ENCODE measurements at regions not wholly inside any gene's neighbourhood (a gene's known extent, or its start where the extent isn't known, plus 50 kb on each side); places are given as distances from the start of the nearest gene placed in this dataset.

DNA sequence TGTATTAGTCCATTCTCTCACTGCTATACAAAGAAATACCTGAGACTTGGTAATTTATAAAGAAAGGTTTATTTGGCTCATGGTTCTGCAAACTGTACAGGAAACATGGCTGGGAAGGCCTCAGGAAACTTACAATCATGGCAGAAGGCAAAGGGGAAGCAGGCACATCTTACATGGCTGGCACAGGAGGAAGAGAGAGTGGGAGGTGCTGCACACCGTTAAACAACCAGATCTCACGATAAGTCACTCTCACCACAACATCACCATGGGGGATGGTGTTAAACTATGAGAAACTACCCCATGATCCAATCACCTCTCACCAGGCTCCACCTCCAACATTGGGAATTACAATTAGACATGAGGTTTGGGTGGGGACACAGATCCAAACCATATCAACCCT is 191.8 kb upstream of the PLXNC1 start:
- Histone ChIP-seq H2BK15ac (ENCODE audit: low read depth, low read length) (no peak overlapping the region), H3K18ac (ENCODE audit: insufficient read length, low read depth, low read length) (no peak overlapping the region), H2BK5ac (ENCODE audit: insufficient read length, low read length) (no peak overlapping the region), H3K79me1 (ENCODE audit: insufficient read depth, low read depth, low read length, poor library complexity, severe bottlenecking) (no peaks in the 10 kb centered on the region), H3K14ac (ENCODE audit: insufficient read depth, low read length) (no peak overlapping the region), H2BK120ac (ENCODE audit: low read depth, low read length, poor library complexity, severe bottlenecking) (no peak overlapping the region), H3K27ac (ENCODE audit: insufficient read length, low read depth, low read length) (no peak overlapping the region), H3T11ph (ENCODE audit: low read length) (no peak overlapping the region), H3K9ac (ENCODE audit: extremely low read depth, insufficient read length, low read length) (no peak overlapping the region), H3K27me3 (ENCODE audit: insufficient read depth, low read length) (no peaks in the 10 kb centered on the region), H2BK20ac (ENCODE audit: low read depth, low read length, poor library complexity, severe bottlenecking) (no peak overlapping the region), H4K8ac (replicated peaks; ENCODE audit: insufficient read length, low read depth, low read length) (no peak overlapping the region), H4K91ac (ENCODE audit: insufficient read length, low read depth, low read length) (no peak overlapping the region), H2AK5ac (ENCODE audit: insufficient read length, low read length) (no peak overlapping the region), H2AFZ (ENCODE audit: low read length) (no peak overlapping the region), H3K23ac (ENCODE audit: insufficient read length, low read depth, low read length) (no peak overlapping the region), H2BK12ac (ENCODE audit: insufficient read length, low read depth, low read length) (no peak overlapping the region), H4K5ac (ENCODE audit: insufficient read length, low read depth, low read length) (no peak overlapping the region), H3K4me2 (ENCODE audit: insufficient read depth, insufficient read length, low read length) (no peak overlapping the region), H3K9me3 (ENCODE audit: control insufficient read depth, low read depth, low read length) (no peaks in the 10 kb centered on the region), H3K23me2 (ENCODE audit: insufficient read length, low read depth, low read length, poor library complexity, severe bottlenecking) (no peaks in the 10 kb centered on the region), H3K56ac (ENCODE audit: insufficient read length, low read depth, low read length) (no peak overlapping the region), H3K79me2 (ENCODE audit: insufficient read depth, low read length) (no peaks in the 10 kb centered on the region), H3K4me1 (ENCODE audit: insufficient read depth, low read length) (no peaks in the 10 kb centered on the region), H4K20me1 (ENCODE audit: control insufficient read depth, insufficient read depth, insufficient read length) (no peaks in the 10 kb centered on the region), H3K4ac (ENCODE audit: low read depth, low read length) (no peak overlapping the region)
- H3K9me3 Mint-ChIP-seq, result peaks cover 0 to 3% of the 10 kb centered on the region in 2 experiments; a peak in 1 of 5 replicates
- H3K27me3 Mint-ChIP-seq (ENCODE audit: low read depth), result no peaks in the 10 kb centered on the region
- H3K4me1 Mint-ChIP-seq, result no peaks in the 10 kb centered on the region
- DNase-seq, result no peak
- H3K36me3 Mint-ChIP-seq (ENCODE audit: insufficient read depth in 1 of 3, low read depth in 3 of 3), result no peaks in the 10 kb centered on the region
- TF ChIP-seq, protein P1, sequence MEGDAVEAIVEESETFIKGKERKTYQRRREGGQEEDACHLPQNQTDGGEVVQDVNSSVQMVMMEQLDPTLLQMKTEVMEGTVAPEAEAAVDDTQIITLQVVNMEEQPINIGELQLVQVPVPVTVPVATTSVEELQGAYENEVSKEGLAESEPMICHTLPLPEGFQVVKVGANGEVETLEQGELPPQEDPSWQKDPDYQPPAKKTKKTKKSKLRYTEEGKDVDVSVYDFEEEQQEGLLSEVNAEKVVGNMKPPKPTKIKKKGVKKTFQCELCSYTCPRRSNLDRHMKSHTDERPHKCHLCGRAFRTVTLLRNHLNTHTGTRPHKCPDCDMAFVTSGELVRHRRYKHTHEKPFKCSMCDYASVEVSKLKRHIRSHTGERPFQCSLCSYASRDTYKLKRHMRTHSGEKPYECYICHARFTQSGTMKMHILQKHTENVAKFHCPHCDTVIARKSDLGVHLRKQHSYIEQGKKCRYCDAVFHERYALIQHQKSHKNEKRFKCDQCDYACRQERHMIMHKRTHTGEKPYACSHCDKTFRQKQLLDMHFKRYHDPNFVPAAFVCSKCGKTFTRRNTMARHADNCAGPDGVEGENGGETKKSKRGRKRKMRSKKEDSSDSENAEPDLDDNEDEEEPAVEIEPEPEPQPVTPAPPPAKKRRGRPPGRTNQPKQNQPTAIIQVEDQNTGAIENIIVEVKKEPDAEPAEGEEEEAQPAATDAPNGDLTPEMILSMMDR (conservative IDR thresholded peaks at IDR 0.05), result no peak
- no peak overlapping the region for H3K27ac Mint-ChIP-seq
- H3K4me3 Mint-ChIP-seq, result no peak overlapping the region
- WGBS (ENCODE audit: extremely low coverage, insufficient read length, low lambda C conversion rate), result no CpG with 5 or more reads among the region's 2 CpGs

Data from H9 (cell line).